IMR-90 (cell line): ENCODE measurements at regions not wholly inside any gene's neighbourhood (a gene's known extent, or its start where the extent isn't known, plus 50 kb on each side); places are given as distances from the start of the nearest gene placed in this dataset.

Source experiments
- ATAC-seq: fragments of 200-7000 bp; cut with Tn5 transposase; 2 replicates; pipeline ENCODE4 v1.9.1; 2020; ENCODE audit warnings: low read depth, mild to moderate bottlenecking, moderate library complexity
- BruUV-seq: library from RNA; stranded (reverse); fragments of 400-500 nt; replicated peaks from 2 replicates; lab custom pipeline; 2021; lab: Mats Ljungman, UMichigan
- CTCF ChIA-PET: fragments of 300-600 bp; formaldehyde crosslinking; extraction: SDS; loops from one replicate; lab custom pipeline; 2021; ENCODE audit warnings: antibody characterized with exemption; lab: Yijun Ruan, JAX
- POLR2A ChIA-PET: fragments of 300-600 bp; sonication (Branson Sonifier 250); formaldehyde crosslinking; loops from one replicate; lab custom pipeline; 2022; ENCODE audit warnings: antibody characterized with exemption; ENCODE audit not compliant: unreplicated experiment; lab: Charles Lee
- DNase-seq: peaks from one replicate; pipeline ENCODE4 v3.0.0; 2013
- H2AFZ ChIP-seq: replicated peaks from 2 replicates; pipeline ENCODE3; 2013; ENCODE audit warnings: low read length, mild to moderate bottlenecking; ENCODE audit not compliant: poor library complexity
- H2AK5ac ChIP-seq: 2 replicates; pipeline ENCODE4 v1.6.1; 2013; ENCODE audit warnings: low read depth, low read length, inconsistent platforms
- H2AK9ac ChIP-seq: replicated peaks from 2 replicates; pipeline ENCODE3; 2013; ENCODE audit warnings: mild to moderate bottlenecking, low read depth, low read length, moderate library complexity; ENCODE audit not compliant: poor library complexity
- H2BK120ac ChIP-seq: 2 replicates; pipeline ENCODE4 v1.6.1; 2013; ENCODE audit warnings: low read depth, low read length, inconsistent platforms
- H2BK15ac ChIP-seq: 3 replicates; pipeline ENCODE4 v1.6.1; 2013; ENCODE audit warnings: low read depth, low read length, inconsistent platforms
- H2BK20ac ChIP-seq: 2 replicates; pipeline ENCODE4 v1.6.1; 2013; ENCODE audit warnings: low read depth, mild to moderate bottlenecking, inconsistent platforms, low read length, moderate library complexity
- H2BK5ac ChIP-seq: 2 replicates; pipeline ENCODE4 v1.6.1; 2013; ENCODE audit warnings: mild to moderate bottlenecking, low read depth, low read length, inconsistent platforms; ENCODE audit not compliant: poor library complexity, severe bottlenecking
- H3K14ac ChIP-seq: replicated peaks from 2 replicates; pipeline ENCODE4 v1.6.1; 2013; ENCODE audit warnings: low read depth, low read length, inconsistent platforms
- H3K18ac ChIP-seq: 2 replicates; pipeline ENCODE4 v1.6.1; 2013; ENCODE audit warnings: low read depth, low read length, control low read depth
- H3K23ac ChIP-seq: 2 replicates; pipeline ENCODE4 v1.6.1; 2013; ENCODE audit warnings: low read depth, low read length, inconsistent platforms
- H3K27ac ChIP-seq: 2 replicates; pipeline ENCODE4 v1.5.1; 2013; ENCODE audit warnings: mild to moderate bottlenecking, control low read depth, low read length; ENCODE audit not compliant: insufficient read depth
- H3K27me3 ChIP-seq: 2 replicates; pipeline ENCODE4 v1.6.1; 2013; ENCODE audit warnings: low read length; ENCODE audit not compliant: control insufficient read depth, insufficient read depth
- H3K36me3 ChIP-seq: 2 replicates; pipeline ENCODE4 v1.6.1; 2013; ENCODE audit warnings: low read length, mixed read lengths; ENCODE audit not compliant: control insufficient read depth, insufficient read depth
- H3K4ac ChIP-seq: 2 replicates; pipeline ENCODE4 v1.6.1; 2013; ENCODE audit warnings: low read depth, low read length, inconsistent platforms
- H3K4me1 ChIP-seq: 2 replicates; pipeline ENCODE4 v1.6.1; 2013; ENCODE audit warnings: low read length, mixed read lengths; ENCODE audit not compliant: control insufficient read depth, insufficient read depth
- H3K4me2 ChIP-seq: 2 replicates; pipeline ENCODE4 v1.6.1; 2013; ENCODE audit warnings: low read depth, mild to moderate bottlenecking, control low read depth, low read length, moderate library complexity
- H3K4me3 ChIP-seq: 2 replicates; pipeline ENCODE4 v1.5.1; 2013; ENCODE audit warnings: low read depth, mild to moderate bottlenecking, control low read depth, low read length, moderate library complexity; ENCODE audit not compliant: insufficient read depth
- H3K56ac ChIP-seq: 2 replicates; pipeline ENCODE4 v1.6.1; 2013; ENCODE audit warnings: low read length, inconsistent platforms; ENCODE audit not compliant: insufficient read depth; ENCODE audit errors: extremely low read depth
- H3K79me1 ChIP-seq, 2 experiments: 2 replicates each; pipeline ENCODE4 v1.6.1; 2013; ENCODE audit warnings: low read length in 2 of 2, inconsistent platforms in 1 of 2, low read depth in 1 of 2
- H3K9ac ChIP-seq: 2 replicates; pipeline ENCODE4 v1.6.1; 2013; ENCODE audit warnings: low read depth, low read length, control low read depth
- H3K9me1 ChIP-seq: 2 replicates; pipeline ENCODE4 v1.6.1; 2013; ENCODE audit warnings: low read length, inconsistent platforms; ENCODE audit not compliant: insufficient read depth
- H3K9me3 ChIP-seq: 2 replicates; pipeline ENCODE4 v1.6.1; 2013; ENCODE audit warnings: low read length; ENCODE audit not compliant: control insufficient read depth, insufficient read depth
- H4K20me1 ChIP-seq: 2 replicates; pipeline ENCODE4 v1.6.1; 2013; ENCODE audit warnings: low read length, inconsistent platforms; ENCODE audit not compliant: insufficient read depth
- H4K5ac ChIP-seq: 2 replicates; pipeline ENCODE4 v1.6.1; 2013; ENCODE audit warnings: mild to moderate bottlenecking, low read depth, low read length, control low read depth
- H4K8ac ChIP-seq, 2 experiments: 2 replicates each; pipeline ENCODE4 v1.6.1; 2013; ENCODE audit warnings: low read depth in 2 of 2, low read length in 2 of 2, control low read depth in 1 of 2, inconsistent platforms in 1 of 2
- H4K91ac ChIP-seq: 2 replicates; pipeline ENCODE4 v1.6.1; 2013; ENCODE audit warnings: low read depth, low read length, inconsistent platforms; ENCODE audit not compliant: insufficient read depth
- BHLHE40 ChIP-seq: fragments of 150-350 bp; IDR thresholded peaks from 2 replicates; pipeline ENCODE4 v1.6.1; 2016; ENCODE audit warnings: mild to moderate bottlenecking, low read depth, low read length
- MAFK ChIP-seq: IDR thresholded peaks from 2 replicates; pipeline ENCODE4 v1.6.1; 2012; ENCODE audit warnings: low read depth, low read length, improper control_type of control experiment
- MAZ ChIP-seq: IDR thresholded peaks from 2 replicates; pipeline ENCODE4 v1.6.1; 2012; ENCODE audit warnings: low read depth, mild to moderate bottlenecking, low read length, improper control_type of control experiment, moderate library complexity, borderline replicate concordance
- POLR2A ChIP-seq: IDR thresholded peaks from 2 replicates; pipeline ENCODE4 v1.6.1; 2012; ENCODE audit warnings: mild to moderate bottlenecking, low read depth, low read length
- RAD21 ChIP-seq: IDR thresholded peaks from 2 replicates; pipeline ENCODE4 v1.6.1; 2012; ENCODE audit warnings: low read length, improper control_type of control experiment
- RCOR1 ChIP-seq: IDR thresholded peaks from 2 replicates; pipeline ENCODE4 v1.6.1; 2012; ENCODE audit warnings: mild to moderate bottlenecking, low read length, improper control_type of control experiment; ENCODE audit not compliant: insufficient replicate concordance
- RFX5 ChIP-seq: IDR thresholded peaks from 2 replicates; pipeline ENCODE4 v1.8.0; 2012; ENCODE audit warnings: low read depth, mild to moderate bottlenecking, low read length, moderate library complexity
- USF2 ChIP-seq: fragments of 150-350 bp; IDR thresholded peaks from 2 replicates; pipeline ENCODE4 v1.6.1; 2017; ENCODE audit warnings: mild to moderate bottlenecking, antibody characterized with exemption, low read length, low read depth
- WGBS, 2 experiments: methylation state at CpG; one replicate each; pipeline versions ENCODE4 v1.1.5 to v1.1.7; 2013; ENCODE audit warnings: missing lambda C conversion rate in 2 of 2; ENCODE audit not compliant: insufficient read length in 1 of 2; ENCODE audit errors: extremely low coverage in 2 of 2; 5-methylcytosine and 5-hydroxymethylcytosine counted together
- dilution Hi-C: fragments of 300-500 bp; cut with HindIII; formaldehyde crosslinking; loops from one replicate; pipeline ENCODE4 v1.14.3; 2018; ENCODE audit warnings: low sequenced_read_pairs; ENCODE audit not compliant: unreplicated experiment
- in situ Hi-C: fragments of 300-500 bp; cut with MboI; formaldehyde crosslinking; loops from 3 replicates; pipeline ENCODE4 v1.14.3; 2019; ENCODE audit warnings: low sequenced_read_pairs, inconsistent platforms, mixed read lengths
- intact Hi-C: fragments of 100-400 bp; cut with micrococcal nuclease; formaldehyde crosslinking; loops from 2 replicates; pipeline ENCODE4 v1.10.0; 2022

GRCh38 chr10:121405549-121405948, 192.7 kb downstream of the FGFR2 start:
- Histone ChIP-seq H3K4ac (no peak overlapping the region), H4K91ac (no peak overlapping the region), H2BK20ac (no peak overlapping the region), H3K4me2 (no peak overlapping the region), H4K5ac (no peak overlapping the region), H3K27me3 (no peaks in the 10 kb centered on the region), H3K36me3 (no peaks in the 10 kb centered on the region), H3K4me3 (no peak overlapping the region), H2BK120ac (no peak overlapping the region), H3K9ac (no peak overlapping the region), H4K8ac (no peak overlapping the region), H3K4me1 (no peaks in the 10 kb centered on the region), H2AK9ac (no peak overlapping the region), H3K14ac (no peak overlapping the region), H2BK5ac (no peak overlapping the region), H3K56ac (no peak overlapping the region), H3K18ac (no peak overlapping the region), H2AFZ (no peak overlapping the region), H3K23ac (no peak overlapping the region), H2BK15ac (no peak overlapping the region), H3K27ac (no peak overlapping the region), H2AK5ac (no peak overlapping the region), H3K9me3 (peaks cover 25% of the 10 kb centered on the region), H3K79me1 (no peaks in the 10 kb centered on the region), H3K9me1 (no peaks in the 10 kb centered on the region), H4K20me1 (no peaks in the 10 kb centered on the region)
- BruUV-seq: no TSS peak
- CTCF ChIA-PET: no interaction called here
- POLR2A ChIA-PET: no interaction called here
- intact Hi-C loops: no loop called here
- dilution Hi-C loops: no loop called here
- WGBS, 2 experiments: no CpG with 5 or more reads among the region's 2 CpGs
- DNase-seq (no peak), ATAC-seq (no peak)
- TF ChIP-seq BHLHE40 (no peak), RCOR1 (no peak), RAD21 (no peak), MAFK (no peak), POLR2A (no peak), USF2 (no peak), RFX5 (no peak), MAZ (no peak)
- in situ Hi-C loops: no loop called here
